HG03521 (cell line): ENCODE measurements at regions not wholly inside any gene's neighbourhood (a gene's known extent, or its start where the extent isn't known, plus 50 kb on each side); places are given as distances from the start of the nearest gene placed in this dataset.
"Not testable (repeated sequence)": the region's sequence is repeated elsewhere in the genome, so short reads cannot be mapped to it uniquely, and the experiment has no call there.

ENCODE experiments used
- ATAC-seq: cut with Tn5 transposase; IDR thresholded peaks from one replicate; pipeline ENCODE4 v1.9.1; 2021; ENCODE audit warnings: mild to moderate bottlenecking, moderate library complexity; ENCODE audit not compliant: unreplicated experiment

DNA sequence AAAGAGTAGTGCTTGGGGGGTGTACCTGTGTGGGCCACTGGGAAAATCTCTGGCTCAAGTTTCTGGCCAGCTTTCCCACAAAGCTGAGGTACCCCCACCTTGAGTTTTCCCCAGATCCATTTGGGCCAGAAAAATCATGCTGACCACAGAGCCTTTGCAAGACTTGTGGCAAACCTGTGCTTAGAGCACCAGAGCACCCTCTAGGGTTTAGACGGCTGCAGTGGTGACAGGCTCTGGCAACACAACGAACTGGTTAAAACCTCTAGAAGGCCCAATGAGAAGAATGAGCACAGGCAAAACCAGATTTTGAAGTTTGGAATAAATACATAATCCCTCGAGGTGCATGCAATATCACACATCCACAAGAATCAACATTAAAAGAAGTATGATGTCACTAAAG is 290.7 kb upstream of the FOLH1 start:
- no peak for ATAC-seq

GRCh38 chr11:49505231-49505630 is 296.8 kb upstream of the FOLH1 start:
- ATAC-seq: no peak

DNA sequence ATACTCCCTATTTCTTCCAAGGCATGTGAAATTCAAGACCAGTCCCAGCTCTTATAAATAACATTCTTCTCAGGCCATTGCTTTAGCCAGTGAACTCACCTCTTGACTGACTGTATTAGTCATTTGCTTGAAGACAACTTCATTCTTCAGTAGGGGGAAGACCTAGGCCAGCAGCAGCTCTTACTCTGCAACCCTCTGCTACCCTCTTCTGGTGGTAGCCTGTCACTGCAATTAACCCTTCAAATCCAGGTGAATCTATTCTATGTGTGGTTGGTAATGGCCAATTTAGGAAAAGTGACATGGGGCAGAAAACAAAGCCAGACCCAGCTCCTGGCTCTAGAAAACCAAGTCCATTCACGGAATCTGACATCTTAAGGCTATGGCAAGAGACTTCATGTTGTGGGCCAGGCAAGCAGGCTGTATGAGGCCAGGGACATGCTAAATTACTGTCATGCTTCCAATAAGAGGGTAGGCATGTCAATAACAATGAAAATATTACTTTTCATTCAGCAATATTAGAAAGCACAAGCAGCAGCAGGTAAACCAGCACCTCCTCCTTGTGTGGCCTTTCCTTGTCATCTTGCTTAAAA is 317.9 kb upstream of the FOLH1 start:
- peak; percentile 87 for ATAC-seq

DNA sequence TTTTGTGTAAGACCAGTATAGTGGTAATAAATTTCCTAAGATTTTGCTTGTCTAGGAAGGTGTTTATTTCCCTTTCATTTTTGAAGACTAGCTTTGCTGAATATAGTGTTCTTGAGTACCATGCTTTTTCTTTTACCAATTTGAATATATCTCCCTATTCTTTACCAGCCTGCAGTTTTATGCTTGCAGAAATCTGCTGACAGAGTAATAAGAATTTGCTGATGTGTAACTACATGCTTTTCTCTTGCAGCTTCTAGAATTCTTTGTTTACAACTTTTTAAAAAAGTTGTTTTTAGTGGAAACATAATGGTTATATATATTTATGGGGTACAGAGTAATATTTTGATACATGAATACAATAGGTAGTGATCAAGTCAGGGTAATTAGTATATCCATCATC is 324.8 kb upstream of the FOLH1 start:
- ATAC-seq: no peak

- ATAC-seq: not testable (repeated sequence)
Observed at GRCh38 chr11:49538927-49539326, 330.5 kb upstream of the FOLH1 start.

DNA sequence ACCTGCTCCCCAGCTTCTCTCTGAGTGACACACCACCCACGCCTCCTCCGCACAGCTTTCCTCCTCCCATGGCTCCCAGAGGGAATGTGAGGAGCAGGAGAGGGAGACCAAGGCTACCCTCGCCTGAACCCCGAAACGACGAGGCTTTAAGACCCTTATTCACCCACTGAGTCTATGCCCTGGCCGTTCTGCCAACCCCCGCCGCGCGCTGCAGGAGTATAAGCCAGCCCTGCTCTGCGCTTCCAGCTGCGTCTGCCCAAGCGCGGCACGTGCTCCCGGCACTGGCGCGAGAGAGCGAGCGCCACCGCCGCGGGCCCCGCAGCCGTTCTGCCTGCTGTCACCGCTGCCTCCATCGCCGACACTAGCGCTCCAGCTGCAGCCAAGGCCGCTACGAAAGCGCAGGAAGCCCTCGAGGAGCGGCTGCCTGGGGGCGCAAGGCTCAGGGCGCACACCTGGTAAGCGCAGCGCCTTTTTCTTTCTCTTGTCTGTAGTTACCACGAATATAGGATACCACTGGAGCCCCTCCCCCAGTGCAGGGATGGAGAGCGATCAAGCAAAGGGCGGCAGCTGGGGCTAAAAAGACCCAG is 350.0 kb upstream of the FOLH1 start:
- ATAC-seq: not testable (repeated sequence)

DNA sequence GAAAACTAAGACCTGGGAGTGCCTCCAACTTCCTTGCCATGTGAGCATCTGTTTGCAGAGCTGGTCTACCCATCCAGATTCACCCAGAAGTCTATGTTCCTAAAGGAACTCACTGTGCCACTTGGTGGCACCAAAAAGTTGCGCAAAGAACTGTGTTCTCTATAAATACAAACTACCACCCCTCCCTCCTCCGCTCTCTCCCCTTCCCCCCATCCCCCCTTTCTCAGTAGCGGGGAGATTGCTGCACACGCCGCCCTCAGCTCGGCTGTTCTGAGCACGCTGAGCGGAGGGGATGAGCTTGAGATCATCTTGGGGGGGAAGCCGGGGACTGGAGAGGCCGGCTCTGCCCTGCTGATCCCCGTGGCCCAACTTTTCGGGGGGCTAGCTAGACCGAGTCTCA is 352.2 kb upstream of the FOLH1 start:
- ATAC-seq: not testable (repeated sequence)

DNA sequence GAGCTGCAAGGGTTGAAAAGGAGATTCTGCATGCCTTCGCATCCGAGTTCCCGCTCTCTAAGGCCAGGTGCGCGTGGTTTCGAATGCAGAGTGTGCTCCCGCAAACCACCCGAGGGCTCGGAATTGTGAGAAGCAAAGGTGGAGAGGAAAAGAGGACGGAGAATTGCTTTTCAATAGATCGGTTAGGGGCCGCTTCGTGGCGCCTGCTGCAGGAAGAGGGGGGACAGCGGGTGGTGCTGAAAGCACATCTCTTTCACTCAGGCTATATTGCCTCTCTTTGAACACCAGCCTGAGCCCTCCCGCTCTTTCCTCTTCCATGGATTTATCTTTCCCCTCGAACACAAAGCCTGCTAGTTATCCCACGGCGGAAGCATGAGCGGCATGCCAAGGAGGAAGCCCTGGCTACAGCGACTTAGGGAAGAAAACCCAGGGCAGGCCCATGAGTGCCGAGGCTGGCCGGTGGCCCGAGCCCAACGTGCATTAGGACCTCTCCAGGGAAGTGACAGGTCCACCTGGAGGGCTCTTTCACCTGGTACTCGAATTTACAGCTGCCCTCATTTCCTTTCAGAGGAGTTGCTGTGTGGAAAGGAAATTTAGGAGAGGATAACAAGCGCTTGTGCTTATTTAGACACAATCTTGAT is 353.0 kb upstream of the FOLH1 start:
- not testable (repeated sequence) for ATAC-seq

GRCh38 chr11:49562262-49562661 is 353.9 kb upstream of the FOLH1 start:
- ATAC-seq: not testable (repeated sequence)

DNA sequence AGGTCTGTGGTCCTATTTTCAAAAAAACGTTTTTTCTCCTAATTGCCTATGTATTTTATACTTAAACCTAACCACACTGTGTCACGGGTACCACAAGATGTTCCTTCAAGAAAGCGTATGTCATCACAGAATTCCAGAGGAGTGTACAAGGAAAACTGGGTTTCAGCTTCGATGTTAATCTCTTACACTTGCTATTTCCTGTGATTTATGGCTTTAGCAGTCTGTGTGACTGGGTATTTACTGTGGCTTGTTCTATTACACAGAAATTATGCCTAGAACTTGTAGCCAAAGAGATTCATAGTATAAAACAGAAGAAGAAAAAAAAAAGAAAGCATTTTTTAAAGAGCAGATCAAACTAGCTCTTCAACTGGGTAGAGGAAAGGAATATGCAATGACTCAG is 371.1 kb upstream of the FOLH1 start:
- ATAC-seq: not testable (repeated sequence)

- ATAC-seq: not testable (repeated sequence)
Observed at GRCh38 chr11:49585495-49585894, 366.7 kb upstream of the OR4C13 start.

GRCh38 chr11:49608892-49609291 is 343.3 kb upstream of the OR4C13 start:
- not testable (repeated sequence) for ATAC-seq

DNA sequence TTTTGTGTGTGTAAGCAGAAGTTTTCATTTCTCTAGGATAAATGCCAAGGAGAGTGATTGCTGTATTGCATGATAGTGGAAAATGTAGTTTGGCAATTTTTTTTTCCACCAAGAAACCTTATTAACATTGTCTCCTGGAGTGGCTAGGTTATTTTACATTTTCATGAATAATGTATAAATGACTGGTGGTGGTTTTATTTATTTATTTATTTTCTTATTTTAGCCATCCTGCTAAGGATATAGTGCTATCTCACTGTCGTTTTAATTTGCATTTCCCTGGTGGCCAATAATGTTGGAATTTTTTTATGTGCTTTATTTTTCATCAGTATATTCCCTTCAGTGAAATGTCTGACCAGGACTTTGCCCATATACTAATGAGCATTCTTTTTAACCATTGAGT is 328.3 kb upstream of the OR4C13 start:
- not testable (repeated sequence) for ATAC-seq

GRCh38 chr11:49670705-49671104 is 281.5 kb upstream of the OR4C13 start:
- not testable (repeated sequence) for ATAC-seq

DNA sequence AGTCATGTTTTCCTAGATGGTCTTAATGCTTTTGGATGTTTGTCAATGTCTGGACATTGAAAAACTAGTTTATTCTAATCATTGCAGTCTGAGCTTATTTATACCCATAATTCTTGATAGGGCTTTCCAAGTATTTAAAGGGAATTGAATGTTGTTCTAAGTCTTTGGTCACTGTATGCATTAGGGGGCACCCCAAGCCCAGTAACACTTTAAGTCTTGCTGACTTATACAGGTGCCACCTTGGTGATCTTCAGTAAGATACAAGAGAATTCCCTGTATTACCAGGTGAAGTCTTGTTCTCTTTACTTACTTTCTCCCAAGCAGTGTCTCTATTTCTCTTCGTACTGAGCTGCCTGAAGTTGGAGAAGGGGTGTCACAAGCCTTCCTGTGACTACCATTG is 250.1 kb upstream of the OR4C13 start:
- ATAC-seq: not testable (repeated sequence)

DNA sequence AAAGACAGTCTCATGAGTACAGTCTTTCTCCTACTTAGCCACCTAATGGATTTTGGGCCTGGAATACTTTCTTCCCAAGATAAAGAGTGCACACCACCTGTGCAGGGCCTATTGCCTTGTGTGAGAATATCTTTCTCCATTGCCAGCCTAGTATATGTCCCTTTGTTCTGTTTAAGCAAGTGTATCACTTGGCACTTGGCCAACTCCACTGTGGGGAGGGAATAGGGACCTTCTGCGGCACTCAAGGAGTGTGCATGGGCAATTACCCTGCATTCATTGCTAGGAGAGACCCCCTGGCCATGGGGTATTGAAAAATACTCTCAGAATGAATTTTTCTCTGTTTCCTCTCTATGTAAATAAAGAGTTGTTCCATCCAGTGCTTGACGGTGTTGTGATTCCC is 201.7 kb upstream of the OR4C13 start:
- ATAC-seq: not testable (repeated sequence)

- not testable (repeated sequence) for ATAC-seq
Observed at GRCh38 chr11:49750960-49751359, 201.2 kb upstream of the OR4C13 start.

DNA sequence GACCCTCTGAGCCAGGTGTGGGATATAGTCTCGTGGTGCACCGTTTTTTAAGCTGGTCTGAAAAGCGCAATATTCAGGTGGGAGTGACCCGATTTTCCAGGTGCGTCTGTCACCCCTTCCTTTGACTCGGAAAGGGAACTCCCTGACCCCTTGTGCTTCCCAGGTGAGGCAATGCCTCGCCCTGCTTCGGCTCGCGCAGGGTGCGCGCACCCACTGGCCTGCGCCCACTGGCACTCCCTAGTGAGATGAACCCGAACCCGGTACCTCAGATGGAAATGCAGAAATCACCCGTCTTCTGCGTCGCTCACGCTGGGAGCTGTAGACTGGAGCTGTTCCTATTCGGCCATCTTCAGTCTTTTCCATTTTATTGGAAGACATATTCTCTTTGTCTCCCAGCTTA is 171.4 kb upstream of the OR4C13 start:
- ATAC-seq: not testable (repeated sequence)

DNA sequence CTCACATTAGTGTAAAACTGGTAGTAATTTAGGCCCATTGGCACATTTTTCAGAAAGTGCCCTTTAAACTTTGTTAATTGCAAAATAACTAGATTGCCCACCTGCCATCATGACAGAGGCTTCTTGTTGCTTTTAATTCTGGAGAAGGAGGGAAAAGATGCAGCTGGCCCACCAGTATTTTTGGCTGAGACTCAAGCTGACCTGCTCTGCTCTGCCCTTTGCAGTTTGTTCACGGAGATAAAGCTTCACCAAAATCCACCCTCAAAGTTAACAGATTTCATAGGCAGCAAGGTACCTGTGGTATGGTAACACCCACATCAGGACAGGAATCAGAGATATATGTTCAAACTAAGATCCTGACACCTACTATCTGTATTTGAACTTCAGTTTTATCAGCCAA is 170.2 kb upstream of the OR4C13 start:
- ATAC-seq: not testable (repeated sequence)

GRCh38 chr11:49783841-49784240 is 168.3 kb upstream of the OR4C13 start:
- ATAC-seq: not testable (repeated sequence)

GRCh38 chr11:49789787-49790186 is 162.4 kb upstream of the OR4C13 start:
- not testable (repeated sequence) for ATAC-seq

GRCh38 chr11:49798206-49798837 is 153.9 kb upstream of the OR4C13 start:
- not testable (repeated sequence) for ATAC-seq
